GM06990 (cell line): ENCODE measurements at regions not wholly inside any gene's neighbourhood (a gene's known extent, or its start where the extent isn't known, plus 50 kb on each side); places are given as distances from the start of the nearest gene placed in this dataset.
"Not testable (repeated sequence)": the region's sequence is repeated elsewhere in the genome, so short reads cannot be mapped to it uniquely, and the experiment has no call there.

ENCODE experiments used
- DNase-seq: peaks from one replicate; pipeline ENCODE4 v3.0.0-alpha.2; 2011; ENCODE audit not compliant: insufficient read length; ENCODE audit errors: extremely low read depth
- H3K27me3 ChIP-seq: replicated peaks from 2 replicates; pipeline ENCODE4 v1.6.0; 2011; ENCODE audit warnings: low read length; ENCODE audit not compliant: control insufficient read depth, insufficient read depth
- H3K36me3 ChIP-seq: 2 replicates; pipeline ENCODE4 v1.5.1; 2011; ENCODE audit warnings: low read length; ENCODE audit not compliant: control insufficient read depth, insufficient read depth
- H3K4me3 ChIP-seq: replicated peaks from 2 replicates; pipeline ENCODE4 v1.5.1; 2011; ENCODE audit warnings: low read depth, mild to moderate bottlenecking, control low read depth, low read length
- TF ChIP-seq, protein P1 (sequence below): IDR thresholded peaks from 2 replicates; pipeline ENCODE4 v1.5.1; 2011; ENCODE audit warnings: low read length, control low read depth, mild to moderate bottlenecking, inconsistent platforms; ENCODE audit not compliant: insufficient read depth, poor library complexity, severe bottlenecking

GRCh38 chr12:17579205-17580026 lies 510.6 kb downstream of the RERGL start:
- H3K4me3 ChIP-seq: no peak overlapping the region
- DNase-seq: no peak
- H3K27me3 ChIP-seq: no peaks in the 10 kb centered on the region
- H3K36me3 ChIP-seq: no peaks in the 10 kb centered on the region
- TF ChIP-seq, protein P1, sequence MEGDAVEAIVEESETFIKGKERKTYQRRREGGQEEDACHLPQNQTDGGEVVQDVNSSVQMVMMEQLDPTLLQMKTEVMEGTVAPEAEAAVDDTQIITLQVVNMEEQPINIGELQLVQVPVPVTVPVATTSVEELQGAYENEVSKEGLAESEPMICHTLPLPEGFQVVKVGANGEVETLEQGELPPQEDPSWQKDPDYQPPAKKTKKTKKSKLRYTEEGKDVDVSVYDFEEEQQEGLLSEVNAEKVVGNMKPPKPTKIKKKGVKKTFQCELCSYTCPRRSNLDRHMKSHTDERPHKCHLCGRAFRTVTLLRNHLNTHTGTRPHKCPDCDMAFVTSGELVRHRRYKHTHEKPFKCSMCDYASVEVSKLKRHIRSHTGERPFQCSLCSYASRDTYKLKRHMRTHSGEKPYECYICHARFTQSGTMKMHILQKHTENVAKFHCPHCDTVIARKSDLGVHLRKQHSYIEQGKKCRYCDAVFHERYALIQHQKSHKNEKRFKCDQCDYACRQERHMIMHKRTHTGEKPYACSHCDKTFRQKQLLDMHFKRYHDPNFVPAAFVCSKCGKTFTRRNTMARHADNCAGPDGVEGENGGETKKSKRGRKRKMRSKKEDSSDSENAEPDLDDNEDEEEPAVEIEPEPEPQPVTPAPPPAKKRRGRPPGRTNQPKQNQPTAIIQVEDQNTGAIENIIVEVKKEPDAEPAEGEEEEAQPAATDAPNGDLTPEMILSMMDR: no peak

- Histone ChIP-seq H3K4me3 (no peak overlapping the region), H3K36me3 (no peaks in the 10 kb centered on the region), H3K27me3 (no peaks in the 10 kb centered on the region)
- TF ChIP-seq, protein P1: no peak
- DNase-seq: no peak
Observed at GRCh38 chr12:17577405-17577804, 512.6 kb downstream of the RERGL start.

DNA sequence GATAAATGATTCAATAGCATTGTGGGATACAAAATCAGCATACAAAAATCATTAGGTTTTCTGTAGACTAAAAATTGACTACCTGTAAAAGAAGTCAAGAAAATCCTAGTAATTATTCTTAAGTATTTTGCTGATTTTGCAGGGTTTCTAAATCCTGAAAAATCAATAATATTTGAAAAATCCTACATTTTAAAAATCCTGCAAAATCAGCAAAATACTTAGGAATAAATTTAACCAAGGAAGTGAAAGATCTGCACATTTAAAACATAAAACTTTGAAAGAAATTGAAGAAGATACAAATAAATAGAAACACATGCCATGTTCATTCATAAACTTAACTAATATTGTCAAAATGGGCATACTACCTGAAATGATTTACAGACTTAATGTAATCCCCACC lies 517.7 kb downstream of the RERGL start:
- Histone ChIP-seq H3K36me3 (no peaks in the 10 kb centered on the region), H3K4me3 (no peak overlapping the region), H3K27me3 (no peaks in the 10 kb centered on the region)
- TF ChIP-seq, protein P1: no peak
- no peak for DNase-seq

GRCh38 chr12:17571047-17571446 lies 518.9 kb downstream of the RERGL start:
- no peaks in the 10 kb centered on the region for H3K36me3 ChIP-seq
- H3K4me3 ChIP-seq: no peak overlapping the region
- TF ChIP-seq, protein P1: no peak
- no peak for DNase-seq
- H3K27me3 ChIP-seq: no peaks in the 10 kb centered on the region

DNA sequence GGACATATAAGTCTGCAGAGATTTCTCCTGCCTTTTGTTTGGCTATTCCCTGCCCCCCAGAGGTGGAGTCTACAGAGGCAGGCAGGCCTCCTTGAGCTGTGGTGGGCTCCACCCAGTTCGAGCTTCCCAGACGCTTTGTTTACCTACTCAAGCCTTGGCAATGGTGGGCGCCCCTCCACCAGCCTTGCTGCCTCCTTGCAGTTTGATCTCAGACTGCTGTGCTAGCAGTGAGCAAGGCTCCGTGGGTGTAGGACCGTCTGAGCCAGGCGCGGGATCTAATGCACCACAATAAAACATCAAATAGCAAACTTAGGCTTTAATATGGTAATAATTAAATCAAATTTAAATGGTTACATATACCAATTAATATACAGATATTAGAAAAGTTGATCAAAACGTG lies 525.4 kb downstream of the RERGL start:
- not testable (repeated sequence) for H3K36me3 ChIP-seq, H3K27me3 ChIP-seq, DNase-seq, H3K4me3 ChIP-seq

- Histone ChIP-seq H3K27me3 (no peaks in the 10 kb centered on the region), H3K36me3 (no peaks in the 10 kb centered on the region), H3K4me3 (no peak overlapping the region)
- no peak for DNase-seq
- TF ChIP-seq, protein P1: no peak
Observed at GRCh38 chr12:17550011-17550410, 540.0 kb downstream of the RERGL start.
